Breast epithelium (tissue), 4 donors: ENCODE measurements at regions not wholly inside any gene's neighbourhood (a gene's known extent, or its start where the extent isn't known, plus 50 kb on each side); places are given as distances from the start of the nearest gene placed in this dataset.
A peak's percentile ranks its signal among the peaks of the same experiment; 100 is the strongest.

Source experiments
- DNase-seq, 2 donors: peaks; one replicate each; pipeline ENCODE4 v3.0.0-alpha.2; 2019; ENCODE audit warnings: low spot score in 2 of 2
- H3K27ac ChIP-seq, 2 donors: fragments of 200-600 bp; sonication (generic) in 1 of 2; one replicate each; pipeline ENCODE4 v1.5.1; 2016 to 2019; ENCODE audit warnings: mild to moderate bottlenecking in 1 of 2
- H3K27me3 ChIP-seq, 2 donors: fragments of 200-600 bp; sonication (generic) in 1 of 2; one replicate each; pipeline versions ENCODE4 v1.5.1 to v1.6.0; 2017 to 2019; ENCODE audit warnings: control low read depth in 1 of 2, mild to moderate bottlenecking in 1 of 2
- H3K36me3 ChIP-seq: fragments of 200-600 bp; one replicate; pipeline ENCODE4 v1.5.1; 2019
- H3K4me1 ChIP-seq, 2 donors: fragments of 200-600 bp; sonication (generic); one replicate each; pipeline ENCODE4 v1.5.1; 2016 to 2019; ENCODE audit warnings: control low read depth in 1 of 2
- H3K4me3 ChIP-seq, 3 donors: fragments of 200-600 bp; sonication (generic); 1 replicate in 2 of 3; 2 replicates in 1 of 3; pipeline ENCODE4 v1.5.1; 2016 to 2019; ENCODE audit warnings: mild to moderate bottlenecking in 3 of 3, moderate library complexity in 2 of 3
- H3K9me3 ChIP-seq, 2 donors: fragments of 200-600 bp; sonication (generic) in 1 of 2; one replicate each; pipeline ENCODE4 v1.5.1; 2016 to 2019; ENCODE audit warnings: control low read depth in 1 of 2
- CTCF ChIP-seq, 3 donors: fragments of 450-650 bp; IDR thresholded peaks; one replicate each; pipeline ENCODE4 v1.5.1; 2016 to 2017; ENCODE audit warnings: antibody characterized with exemption in 3 of 3, mild to moderate bottlenecking in 3 of 3, moderate library complexity in 3 of 3
- POLR2A ChIP-seq: fragments of 450-650 bp; IDR thresholded peaks from one replicate; pipeline ENCODE4 v1.6.1; 2016; ENCODE audit warnings: antibody characterized with exemption, mild to moderate bottlenecking, moderate library complexity
- POLR2AphosphoS5 ChIP-seq, 3 donors: sonication (generic); formaldehyde crosslinking; IDR thresholded peaks; one replicate each; pipeline ENCODE4 v1.6.1; 2017; ENCODE audit warnings: antibody characterized with exemption in 3 of 3
- intact Hi-C: fragments of 100-400 bp; cut with DNase I; formaldehyde crosslinking; loops from one replicate; pipeline ENCODE4 v1.15.1; 2023; ENCODE audit warnings: low total_unique reads

- no peak overlapping the region for H3K27ac ChIP-seq
Measured at GRCh38 chr12:105946493-105946901, 192.3 kb downstream of the NUAK1 start.

DNA sequence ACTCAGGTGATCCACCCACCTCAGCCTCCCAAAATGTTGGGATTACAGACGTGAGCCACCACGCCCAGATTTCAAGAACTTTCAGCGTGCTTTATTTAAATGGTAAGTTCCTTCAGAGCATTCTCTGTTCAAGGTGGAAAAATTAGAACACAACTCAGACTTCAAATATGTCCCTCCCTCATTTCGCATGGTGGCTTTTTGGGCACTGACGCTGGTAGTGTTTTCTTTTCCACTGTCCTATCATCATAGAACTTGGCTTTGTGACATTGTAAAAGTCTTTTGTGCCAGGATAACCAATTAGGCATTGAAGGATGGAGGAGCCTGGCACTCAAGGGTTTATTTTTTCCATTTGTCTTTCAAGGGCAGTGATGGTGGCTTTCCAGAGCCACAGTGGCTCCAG is 190.8 kb downstream of the NUAK1 start:
- Histone ChIP-seq H3K4me1 (peaks cover 0 to 7% of the 10 kb centered on the region in 2 donors), H3K36me3 (no peaks in the 10 kb centered on the region), H3K4me3 (no peak overlapping the region), H3K27ac (peak overlapping the region in 1 of 2 donors; percentile 63), H3K27me3 (no peaks in the 10 kb centered on the region), H3K9me3 (no peaks in the 10 kb centered on the region)
- intact Hi-C loops: no loop called here
- TF ChIP-seq POLR2A (no peak), CTCF (IDR thresholded peaks at IDR 0.05) (no peak), POLR2AphosphoS5 (IDR thresholded peaks at IDR 0.05) (no peak)
- no peak for DNase-seq

More at GRCh38 chr12:105946493-105946901, 192.3 kb downstream of the NUAK1 start:
- no peaks in the 10 kb centered on the region for H3K27me3 ChIP-seq
- no peak for TF ChIP-seq POLR2A
- TF ChIP-seq CTCF (IDR thresholded peaks at IDR 0.05): no peak
- TF ChIP-seq POLR2AphosphoS5 (IDR thresholded peaks at IDR 0.05): no peak
- H3K4me1 ChIP-seq: peaks cover 0 to 7% of the 10 kb centered on the region in 2 donors
- no peaks in the 10 kb centered on the region for H3K9me3 ChIP-seq
- H3K36me3 ChIP-seq: no peaks in the 10 kb centered on the region
- intact Hi-C loops: no loop called here
- H3K4me3 ChIP-seq: no peak overlapping the region
- DNase-seq: no peak

DNA sequence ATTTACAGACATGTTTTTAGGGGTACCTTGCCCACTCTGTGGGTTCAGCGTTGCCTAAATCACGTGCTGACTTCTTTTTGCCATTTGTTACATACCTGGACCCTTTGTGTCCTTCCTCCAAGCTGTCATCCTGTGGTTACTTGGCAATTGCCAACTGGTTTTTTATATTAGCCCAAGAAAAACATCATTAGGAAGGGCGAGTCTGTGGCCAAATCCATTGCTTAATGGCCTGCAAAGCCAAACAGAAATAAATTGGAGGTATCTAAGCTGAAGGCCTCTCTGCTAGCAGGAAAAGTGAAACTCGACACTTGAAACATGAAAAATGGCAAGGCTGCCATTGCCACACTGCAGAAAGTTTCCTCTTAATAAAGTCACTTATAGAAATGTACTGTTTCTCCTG is 190.4 kb downstream of the NUAK1 start:
- no peaks in the 10 kb centered on the region for H3K36me3 ChIP-seq
- intact Hi-C loops: no loop called here
- H3K4me1 ChIP-seq: peaks cover 0 to 7% of the 10 kb centered on the region in 2 donors
- peak overlapping the region; percentile 25 to 63 for H3K27ac ChIP-seq
- DNase-seq: peak in 1 of 2 donors; percentile 34
- H3K9me3 ChIP-seq: no peaks in the 10 kb centered on the region
- H3K27me3 ChIP-seq: no peaks in the 10 kb centered on the region
- TF ChIP-seq CTCF (IDR thresholded peaks at IDR 0.05) (no peak), POLR2AphosphoS5 (IDR thresholded peaks at IDR 0.05) (no peak)
- no peak overlapping the region for H3K4me3 ChIP-seq

DNA sequence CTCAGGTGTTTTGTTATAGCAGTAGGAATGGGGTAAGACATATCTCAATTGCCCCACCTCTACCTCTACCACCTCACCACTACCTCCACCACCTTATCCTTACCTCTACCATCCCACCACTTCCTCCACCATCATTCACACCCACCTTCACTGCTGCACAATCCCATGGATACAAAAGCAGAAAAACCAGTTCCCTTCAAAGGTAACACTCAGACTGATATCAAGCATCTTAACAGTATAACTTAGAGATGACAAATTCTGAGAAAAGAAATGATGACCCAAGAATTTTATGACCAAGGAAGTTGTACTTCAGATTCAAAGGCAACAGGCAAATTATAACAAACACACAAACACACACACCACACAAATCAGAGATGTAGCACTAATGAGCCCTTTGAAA is 189.4 kb downstream of the NUAK1 start:
- no peak for TF ChIP-seq POLR2AphosphoS5 (IDR thresholded peaks at IDR 0.05)
- no peak for TF ChIP-seq POLR2A
- TF ChIP-seq CTCF (IDR thresholded peaks at IDR 0.05): no peak
- H3K27me3 ChIP-seq: no peaks in the 10 kb centered on the region
- no peak overlapping the region for H3K4me3 ChIP-seq
- no peaks in the 10 kb centered on the region for H3K36me3 ChIP-seq
- H3K27ac ChIP-seq: peak overlapping the region in 1 of 2 donors; percentile 22
- no peak for DNase-seq
- H3K4me1 ChIP-seq: peaks cover 0 to 7% of the 10 kb centered on the region in 2 donors
- intact Hi-C loops: no loop called here
- H3K9me3 ChIP-seq: no peaks in the 10 kb centered on the region

DNA sequence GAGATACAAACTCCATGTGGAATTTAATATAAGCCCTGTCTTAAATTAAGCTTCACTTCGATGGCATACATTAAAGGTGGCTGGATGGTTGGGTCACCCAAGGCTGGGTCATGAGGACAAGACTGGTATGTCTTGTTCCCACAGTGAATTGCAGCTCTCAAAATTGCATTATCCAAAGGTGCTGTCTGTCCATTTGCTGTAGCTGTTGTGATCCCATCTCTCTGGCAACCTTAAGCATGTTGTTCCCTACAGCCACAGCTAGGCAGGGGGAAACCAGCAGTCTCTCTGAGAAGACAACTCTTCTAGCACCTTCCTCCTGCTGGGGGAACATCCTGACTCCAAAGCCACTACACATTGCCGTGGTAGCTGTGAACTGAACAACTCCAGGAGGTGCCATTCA is 187.0 kb downstream of the NUAK1 start:
- DNase-seq: no peak
- no peaks in the 10 kb centered on the region for H3K27me3 ChIP-seq
- H3K36me3 ChIP-seq: no peaks in the 10 kb centered on the region
- no peak overlapping the region for H3K4me3 ChIP-seq
- no peaks in the 10 kb centered on the region for H3K9me3 ChIP-seq
- peaks cover 0 to 7% of the 10 kb centered on the region in 2 donors for H3K4me1 ChIP-seq
- TF ChIP-seq POLR2AphosphoS5 (IDR thresholded peaks at IDR 0.05) (no peak), CTCF (IDR thresholded peaks at IDR 0.05) (no peak), POLR2A (no peak)
- intact Hi-C loops: no loop called here
- no peak overlapping the region for H3K27ac ChIP-seq
